HG03159 (cell line): ENCODE measurements at regions not wholly inside any gene's neighbourhood (a gene's known extent, or its start where the extent isn't known, plus 50 kb on each side); places are given as distances from the start of the nearest gene placed in this dataset.
"Not testable (repeated sequence)": the region's sequence is repeated elsewhere in the genome, so short reads cannot be mapped to it uniquely, and the experiment has no call there.

Source experiments
- ATAC-seq: cut with Tn5 transposase; IDR thresholded peaks from one replicate; pipeline ENCODE4 v1.9.1; 2021; ENCODE audit warnings: mild to moderate bottlenecking, moderate library complexity; ENCODE audit not compliant: unreplicated experiment

DNA sequence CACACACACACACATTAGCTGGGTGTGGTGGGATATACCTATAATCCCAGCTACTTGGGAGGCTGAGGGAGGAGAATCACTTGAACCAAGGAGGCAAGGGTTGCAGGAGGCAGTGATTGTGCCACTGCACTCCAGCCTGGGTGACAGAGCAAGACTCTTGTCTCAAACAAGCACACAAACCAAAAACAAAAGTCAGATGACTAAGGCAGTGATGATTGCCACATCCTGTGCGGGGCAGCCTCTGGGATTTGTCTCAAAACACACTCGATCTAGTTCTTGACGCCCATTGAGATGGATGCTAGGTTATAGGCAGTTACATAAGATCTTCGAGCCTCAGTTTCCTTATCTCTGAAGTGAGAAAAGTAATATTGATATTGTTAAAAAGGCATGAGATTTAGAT, 57.8 kb upstream of the NBPF8 start:
- ATAC-seq = not testable (repeated sequence)

- not testable (repeated sequence) for ATAC-seq
Observed at GRCh38 chr1:120356170-120356569, 58.7 kb upstream of the NBPF8 start.

GRCh38 chr1:120354618-120355184, 60.1 kb upstream of the NBPF8 start:
- ATAC-seq = peak; percentile 72

- ATAC-seq = not testable (repeated sequence)
Observed at GRCh38 chr1:120342231-120343073, 72.4 kb upstream of the NBPF8 start.

- ATAC-seq = not testable (repeated sequence)
Observed at GRCh38 chr1:120341756-120342155, 73.1 kb upstream of the NBPF8 start.

DNA sequence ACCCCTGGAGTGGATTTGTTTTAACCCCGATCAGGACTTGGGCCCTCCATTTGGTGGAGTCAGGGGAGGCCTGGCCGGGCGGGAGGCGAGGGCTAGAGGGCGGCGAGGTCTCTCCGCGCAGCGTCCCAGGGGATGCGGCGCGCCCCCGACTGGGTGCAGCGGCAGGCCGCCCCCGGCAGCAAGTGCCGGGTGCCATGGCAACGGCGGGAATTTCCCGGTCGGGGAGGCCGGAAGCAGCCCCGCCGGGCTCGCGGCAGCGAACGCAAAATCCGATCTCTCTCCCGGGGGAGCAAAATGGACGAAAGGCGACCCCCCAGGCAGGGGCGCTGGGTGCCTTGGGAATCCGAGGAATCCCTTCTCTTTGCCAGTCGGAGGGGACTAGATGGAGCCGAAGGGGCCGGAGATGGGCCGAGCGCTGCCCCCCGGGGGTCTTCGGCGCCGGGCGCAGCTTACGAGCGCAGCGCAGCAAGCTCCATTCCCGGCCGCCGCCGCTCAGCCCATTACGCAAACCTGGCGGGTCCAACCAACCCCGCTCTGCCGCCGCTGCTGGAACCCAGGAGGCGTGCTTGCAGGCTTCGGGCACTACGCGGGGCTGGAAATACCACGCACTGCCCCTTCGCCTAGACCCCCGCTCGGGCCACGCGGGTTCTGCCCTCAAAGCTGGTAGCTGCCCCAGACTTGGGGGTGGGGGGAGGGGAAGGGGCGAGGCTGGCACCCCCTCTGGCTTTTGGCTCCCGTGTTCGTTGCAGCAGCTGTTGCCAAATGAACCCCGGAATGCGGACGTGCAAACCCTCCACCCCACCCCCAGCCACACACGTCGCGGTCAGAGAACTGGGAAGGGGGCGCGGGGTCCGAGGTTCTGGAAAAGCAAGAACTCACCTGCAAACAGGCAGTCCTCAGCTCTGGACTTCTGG, 73.7 kb upstream of the NBPF8 start:
- ATAC-seq = not testable (repeated sequence)

- ATAC-seq = not testable (repeated sequence)
Observed at GRCh38 chr1:120315738-120316137, 99.1 kb upstream of the NBPF8 start.

DNA sequence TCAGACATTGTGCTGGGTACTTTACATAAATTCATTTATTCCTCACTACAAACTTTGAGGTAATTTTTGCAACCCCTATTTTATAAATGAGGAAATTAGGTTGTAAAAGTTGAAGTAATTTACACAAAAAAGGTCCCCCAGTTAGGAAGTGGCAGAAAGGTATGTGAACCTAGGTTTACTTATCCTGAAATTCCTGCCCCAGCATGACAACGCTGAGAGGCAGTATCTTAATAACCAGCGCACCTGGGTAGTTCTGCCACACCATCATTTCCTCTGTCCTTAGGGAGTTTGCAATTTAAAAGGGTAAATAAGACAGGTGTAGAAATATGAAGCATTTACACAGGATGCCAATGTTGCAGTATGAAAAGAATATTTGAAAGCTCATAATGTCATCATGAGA, 102.9 kb upstream of the NBPF8 start:
- ATAC-seq = not testable (repeated sequence)

DNA sequence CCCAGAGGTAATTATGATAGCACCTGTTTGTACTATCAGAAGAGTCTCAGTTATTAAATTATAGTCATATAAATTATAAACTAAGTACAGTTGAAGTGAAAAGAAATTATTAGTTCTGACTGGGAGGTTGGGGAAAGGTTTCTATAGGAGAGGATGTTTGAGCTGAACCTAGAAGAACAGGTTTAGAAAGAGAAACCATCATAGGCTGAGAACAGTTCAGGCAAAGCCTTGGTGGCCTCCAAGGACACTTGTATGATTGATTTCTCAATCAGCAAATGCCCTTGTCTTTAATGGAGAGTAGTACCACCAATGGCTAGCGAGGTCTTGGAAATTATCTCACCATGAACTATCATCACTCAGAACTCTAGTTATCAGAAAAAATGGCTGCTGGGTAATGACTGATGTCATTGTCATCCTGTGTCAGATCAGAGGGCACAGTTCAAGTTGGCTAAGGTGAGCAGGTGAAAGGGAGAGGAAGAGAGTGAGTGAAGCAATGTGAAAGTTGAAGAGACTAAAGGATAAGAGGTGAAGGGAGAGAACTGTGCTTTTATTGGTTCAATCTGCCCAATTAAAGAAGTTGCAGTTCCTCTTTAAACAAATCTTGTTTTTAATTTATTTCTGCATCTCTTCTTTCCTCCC, 105.8 kb upstream of the NBPF8 start:
- not testable (repeated sequence) for ATAC-seq

DNA sequence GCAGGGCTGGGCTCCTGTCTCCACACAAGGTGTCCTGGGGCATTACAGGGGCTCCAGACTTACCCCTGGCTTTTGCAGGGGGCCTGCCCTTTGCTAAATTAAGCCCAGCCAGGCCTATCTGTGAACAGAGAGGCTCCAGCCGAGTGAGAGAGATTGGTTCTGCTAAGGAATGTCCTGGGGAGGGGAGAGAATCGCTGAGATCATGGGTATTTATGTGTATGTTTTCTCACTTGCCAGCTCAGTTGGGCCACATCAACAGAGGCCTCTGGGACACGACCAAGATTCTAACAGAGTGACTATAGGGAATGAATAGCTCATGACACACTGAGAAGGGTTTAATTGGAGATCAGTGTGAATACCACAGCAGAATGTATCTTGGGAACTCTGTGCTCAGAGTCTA, 109.8 kb upstream of the NBPF8 start:
- ATAC-seq = not testable (repeated sequence)

GRCh38 chr1:120304341-120304740, 110.5 kb upstream of the NBPF8 start:
- ATAC-seq = not testable (repeated sequence)

DNA sequence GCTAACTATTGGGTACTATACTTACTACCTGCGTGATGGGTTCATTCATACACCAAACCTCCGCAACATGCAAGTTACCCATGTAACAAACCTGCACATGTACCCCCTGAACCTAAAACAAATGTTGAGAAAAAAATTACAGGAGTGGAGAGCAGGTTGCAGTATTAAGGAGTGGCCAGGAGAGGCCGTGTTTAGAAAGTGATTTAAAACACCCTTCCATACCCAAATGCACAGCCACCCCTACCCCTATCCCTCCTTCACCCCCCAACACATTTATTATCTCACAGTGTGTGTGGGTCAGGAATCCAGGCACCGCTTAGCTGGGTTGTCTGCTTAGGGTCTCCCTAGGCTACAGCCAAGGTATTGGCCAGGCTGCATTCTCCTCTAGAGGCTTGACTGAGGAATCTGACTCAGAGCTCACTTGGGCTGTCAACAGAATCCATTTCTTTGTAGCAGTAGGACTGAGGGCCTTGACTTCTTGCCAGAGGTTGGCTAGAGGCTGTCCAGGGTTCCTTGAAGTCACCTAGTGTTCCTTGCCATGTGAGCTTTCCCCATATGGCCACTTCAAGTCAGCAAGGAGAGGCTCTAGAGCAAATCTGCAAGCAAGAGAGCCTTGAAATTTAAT, 115.3 kb upstream of the NBPF8 start:
- not testable (repeated sequence) for ATAC-seq

DNA sequence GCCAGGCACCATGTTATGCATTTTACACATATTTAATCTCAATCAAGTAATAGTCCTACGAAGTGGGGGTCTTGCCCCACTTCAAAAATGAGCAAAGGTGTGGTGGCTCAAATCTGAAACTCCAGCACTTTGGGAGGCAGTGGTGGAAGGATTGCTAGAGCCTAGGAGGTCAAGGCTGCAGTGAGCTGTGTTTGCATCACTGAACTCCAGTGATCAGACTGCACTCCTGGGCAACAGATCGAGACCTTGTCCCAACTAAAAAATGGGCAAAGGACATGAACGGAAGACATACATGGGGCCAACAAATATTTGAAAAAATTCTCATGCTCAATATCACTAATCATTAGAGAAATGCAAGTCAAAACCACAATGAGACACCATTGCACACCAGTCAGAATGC, 116.3 kb upstream of the NBPF8 start:
- not testable (repeated sequence) for ATAC-seq

- not testable (repeated sequence) for ATAC-seq
Observed at GRCh38 chr1:120297345-120297953, 117.4 kb upstream of the NBPF8 start.

DNA sequence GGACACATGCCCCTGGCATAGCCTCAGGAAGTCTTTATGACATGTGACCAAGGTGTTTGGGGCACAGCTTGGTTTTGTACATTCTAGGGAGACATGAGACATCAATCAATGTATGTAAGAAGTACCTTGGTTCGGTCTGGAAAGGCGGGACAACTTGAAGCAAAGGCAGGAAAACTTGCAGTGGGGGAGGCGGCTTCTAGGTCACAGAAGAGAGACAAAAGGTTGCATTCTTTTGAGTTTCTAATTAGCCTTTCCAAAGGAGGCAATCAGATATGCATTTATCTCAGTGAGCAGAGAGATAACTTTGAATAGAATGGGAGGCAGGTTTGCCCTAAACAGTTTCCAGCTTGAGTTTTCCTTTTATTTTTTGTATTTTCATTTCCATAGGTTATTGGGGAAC, 113.8 kb upstream of the SEC22B start:
- ATAC-seq = not testable (repeated sequence)

GRCh38 chr1:120289601-120290074, 113.3 kb upstream of the SEC22B start:
- not testable (repeated sequence) for ATAC-seq

- ATAC-seq = not testable (repeated sequence)
Observed at GRCh38 chr1:120288814-120289600, 112.7 kb upstream of the SEC22B start.

- not testable (repeated sequence) for ATAC-seq
Observed at GRCh38 chr1:120288167-120288566, 111.8 kb upstream of the SEC22B start.
